ENCODE measurements at regions not wholly inside any gene's neighbourhood (a gene's known extent, or its start where the extent isn't known, plus 50 kb on each side); places are given as distances from the start of the nearest gene placed in this dataset.

DNA sequence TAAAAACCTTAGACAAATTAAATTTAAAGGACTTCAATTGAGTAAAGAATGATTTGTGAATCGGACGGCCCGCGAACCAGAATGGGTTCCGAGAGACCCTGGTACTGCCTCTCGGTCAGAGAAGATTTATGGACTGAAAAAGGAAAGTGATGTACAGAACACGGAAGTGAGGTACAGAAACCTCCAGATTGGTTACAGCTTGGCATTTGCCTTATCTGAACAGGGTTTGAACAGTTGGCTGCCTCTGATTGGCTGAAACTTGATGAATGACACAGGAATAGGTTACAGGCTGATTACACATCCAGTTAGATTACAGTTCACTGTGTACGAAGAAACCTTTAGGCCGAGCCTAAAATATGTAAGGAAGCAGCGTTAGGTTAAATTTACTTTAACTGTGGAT lies 156.5 kb upstream of the EGFLAM start:
- ATAC-seq (ENCODE audit: low read depth), result no peak
- peaks cover 1% of the 10 kb centered on the region for H3K27me3 ChIP-seq (ENCODE audit: control insufficient read depth, insufficient read depth, low read length)
- no peak for DNase-seq
- H2AK5ac ChIP-seq (ENCODE audit: low read depth, low read length), result no peak overlapping the region
- H3K27ac ChIP-seq (ENCODE audit: insufficient read depth, low read length), result no peak overlapping the region
- no peak overlapping the region for H2BK120ac ChIP-seq (ENCODE audit: low read depth, low read length)
- no peak overlapping the region for H2BK5ac ChIP-seq (ENCODE audit: low read depth, low read length, poor library complexity, severe bottlenecking)
- CTCF ChIA-PET, result no interaction called here
- no peak overlapping the region for H3K23ac ChIP-seq (ENCODE audit: low read depth, low read length)
- H4K20me1 ChIP-seq (ENCODE audit: insufficient read depth, low read length), result no peaks in the 10 kb centered on the region
- no peak overlapping the region for H3K18ac ChIP-seq (ENCODE audit: low read depth, low read length)
- no peaks in the 10 kb centered on the region for H3K9me3 ChIP-seq (ENCODE audit: control insufficient read depth, insufficient read depth, low read length)
- peaks cover 1% of the 10 kb centered on the region; the same call in 1 of the 2 replicates for H3K4me1 ChIP-seq (ENCODE audit: control insufficient read depth, insufficient read depth, low read length)
- no peaks in the 10 kb centered on the region for H3K36me3 ChIP-seq (ENCODE audit: control insufficient read depth, insufficient read depth, low read length)
- H3K79me1 ChIP-seq (ENCODE audit: low read depth in 1 of 2, low read length in 2 of 2), result no peaks in the 10 kb centered on the region
- BruUV-seq (replicated peaks), result no TSS peak
- in situ Hi-C loops (cut with MboI; ENCODE audit: low sequenced_read_pairs) (no loop called here), dilution Hi-C loops (cut with HindIII; ENCODE audit: low sequenced_read_pairs, unreplicated experiment) (no loop called here), intact Hi-C loops (cut with micrococcal nuclease) (no loop called here)
- H4K8ac ChIP-seq (ENCODE audit: low read depth in 2 of 2, low read length in 2 of 2), result no peak overlapping the region
- no peak overlapping the region for H3K4ac ChIP-seq (ENCODE audit: low read depth, low read length)
- H3K56ac ChIP-seq (ENCODE audit: extremely low read depth, insufficient read depth, low read length), result no peak overlapping the region
- H3K4me2 ChIP-seq (ENCODE audit: low read depth, low read length), result no peak overlapping the region
- H3K9ac ChIP-seq (ENCODE audit: low read depth, low read length), result no peak overlapping the region
- H3K14ac ChIP-seq (replicated peaks; ENCODE audit: low read depth, low read length), result no peak overlapping the region
- no peak for TF ChIP-seq SMC3 (IDR thresholded peaks at IDR 0.05; ENCODE audit: low read depth, low read length)
- TF ChIP-seq, protein P1, sequence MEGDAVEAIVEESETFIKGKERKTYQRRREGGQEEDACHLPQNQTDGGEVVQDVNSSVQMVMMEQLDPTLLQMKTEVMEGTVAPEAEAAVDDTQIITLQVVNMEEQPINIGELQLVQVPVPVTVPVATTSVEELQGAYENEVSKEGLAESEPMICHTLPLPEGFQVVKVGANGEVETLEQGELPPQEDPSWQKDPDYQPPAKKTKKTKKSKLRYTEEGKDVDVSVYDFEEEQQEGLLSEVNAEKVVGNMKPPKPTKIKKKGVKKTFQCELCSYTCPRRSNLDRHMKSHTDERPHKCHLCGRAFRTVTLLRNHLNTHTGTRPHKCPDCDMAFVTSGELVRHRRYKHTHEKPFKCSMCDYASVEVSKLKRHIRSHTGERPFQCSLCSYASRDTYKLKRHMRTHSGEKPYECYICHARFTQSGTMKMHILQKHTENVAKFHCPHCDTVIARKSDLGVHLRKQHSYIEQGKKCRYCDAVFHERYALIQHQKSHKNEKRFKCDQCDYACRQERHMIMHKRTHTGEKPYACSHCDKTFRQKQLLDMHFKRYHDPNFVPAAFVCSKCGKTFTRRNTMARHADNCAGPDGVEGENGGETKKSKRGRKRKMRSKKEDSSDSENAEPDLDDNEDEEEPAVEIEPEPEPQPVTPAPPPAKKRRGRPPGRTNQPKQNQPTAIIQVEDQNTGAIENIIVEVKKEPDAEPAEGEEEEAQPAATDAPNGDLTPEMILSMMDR (conservative IDR thresholded peaks at IDR 0.05; ENCODE audit: low read depth, low read length), result no peak
- TF ChIP-seq BHLHE40 (IDR thresholded peaks at IDR 0.05; ENCODE audit: low read depth, low read length), result no peak
- TF ChIP-seq, protein P2, sequence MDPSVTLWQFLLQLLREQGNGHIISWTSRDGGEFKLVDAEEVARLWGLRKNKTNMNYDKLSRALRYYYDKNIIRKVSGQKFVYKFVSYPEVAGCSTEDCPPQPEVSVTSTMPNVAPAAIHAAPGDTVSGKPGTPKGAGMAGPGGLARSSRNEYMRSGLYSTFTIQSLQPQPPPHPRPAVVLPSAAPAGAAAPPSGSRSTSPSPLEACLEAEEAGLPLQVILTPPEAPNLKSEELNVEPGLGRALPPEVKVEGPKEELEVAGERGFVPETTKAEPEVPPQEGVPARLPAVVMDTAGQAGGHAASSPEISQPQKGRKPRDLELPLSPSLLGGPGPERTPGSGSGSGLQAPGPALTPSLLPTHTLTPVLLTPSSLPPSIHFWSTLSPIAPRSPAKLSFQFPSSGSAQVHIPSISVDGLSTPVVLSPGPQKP (IDR thresholded peaks at IDR 0.05; ENCODE audit: borderline replicate concordance, low read depth, low read length), result no peak
- no peak for TF ChIP-seq RFX5 (IDR thresholded peaks at IDR 0.05; ENCODE audit: low read depth, low read length)
- TF ChIP-seq NFE2L2 (IDR thresholded peaks at IDR 0.05; ENCODE audit: low read depth, low read length), result no peak
- no peak for TF ChIP-seq RAD21 (IDR thresholded peaks at IDR 0.05; ENCODE audit: low read length)
- TF ChIP-seq POLR2A (IDR thresholded peaks at IDR 0.05; ENCODE audit: low read depth, low read length), result no peak
- TF ChIP-seq, protein P3, sequence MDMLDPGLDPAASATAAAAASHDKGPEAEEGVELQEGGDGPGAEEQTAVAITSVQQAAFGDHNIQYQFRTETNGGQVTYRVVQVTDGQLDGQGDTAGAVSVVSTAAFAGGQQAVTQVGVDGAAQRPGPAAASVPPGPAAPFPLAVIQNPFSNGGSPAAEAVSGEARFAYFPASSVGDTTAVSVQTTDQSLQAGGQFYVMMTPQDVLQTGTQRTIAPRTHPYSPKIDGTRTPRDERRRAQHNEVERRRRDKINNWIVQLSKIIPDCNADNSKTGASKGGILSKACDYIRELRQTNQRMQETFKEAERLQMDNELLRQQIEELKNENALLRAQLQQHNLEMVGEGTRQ (IDR thresholded peaks at IDR 0.05; ENCODE audit: low read depth, low read length), result no peak
- no peak for TF ChIP-seq MXI1 (IDR thresholded peaks at IDR 0.05; ENCODE audit: borderline replicate concordance, low read depth, low read length)
- TF ChIP-seq MAFK (IDR thresholded peaks at IDR 0.05; ENCODE audit: low read depth, low read length), result no peak
- no peak for TF ChIP-seq CHD1 (IDR thresholded peaks at IDR 0.05; ENCODE audit: low read depth, low read length)
- TF ChIP-seq CEBPB (IDR thresholded peaks at IDR 0.05; ENCODE audit: low read depth, low read length), result no peak
- no peak for TF ChIP-seq MAZ (IDR thresholded peaks at IDR 0.05; ENCODE audit: borderline replicate concordance, low read depth, low read length)
- H3K9me1 ChIP-seq (ENCODE audit: insufficient read depth, low read length), result no peaks in the 10 kb centered on the region
- H2AFZ ChIP-seq (replicated peaks; ENCODE audit: low read length, poor library complexity), result no peak overlapping the region
- H4K91ac ChIP-seq (ENCODE audit: insufficient read depth, low read depth, low read length), result no peak overlapping the region
- POLR2A ChIA-PET (ENCODE audit: unreplicated experiment), result no interaction called here
- H2BK15ac ChIP-seq (ENCODE audit: low read depth, low read length), result no peak overlapping the region
- 90% methylated on average over 4 of the region's 10 CpGs; no CpG with 5 or more reads in 1 of the 2 experiments for whole genome bisulfite sequencing, 2 experiments (ENCODE audit: extremely low coverage in 2 of 2, insufficient read length in 1 of 2)
- no peak overlapping the region for H3K4me3 ChIP-seq (ENCODE audit: insufficient read depth, low read depth, low read length)
- H4K5ac ChIP-seq (ENCODE audit: low read depth, low read length), result no peak overlapping the region
- H2BK20ac ChIP-seq (ENCODE audit: low read depth, low read length), result no peak overlapping the region
- no peak overlapping the region for H2AK9ac ChIP-seq (replicated peaks; ENCODE audit: low read depth, low read length, poor library complexity)
